ENCODE measurements at regions not wholly inside any gene's neighbourhood (a gene's known extent, or its start where the extent isn't known, plus 50 kb on each side); places are given as distances from the start of the nearest gene placed in this dataset.
"Not testable (repeated sequence)": the region's sequence is repeated elsewhere in the genome, so short reads cannot be mapped to it uniquely, and the experiment has no call there.

DNA sequence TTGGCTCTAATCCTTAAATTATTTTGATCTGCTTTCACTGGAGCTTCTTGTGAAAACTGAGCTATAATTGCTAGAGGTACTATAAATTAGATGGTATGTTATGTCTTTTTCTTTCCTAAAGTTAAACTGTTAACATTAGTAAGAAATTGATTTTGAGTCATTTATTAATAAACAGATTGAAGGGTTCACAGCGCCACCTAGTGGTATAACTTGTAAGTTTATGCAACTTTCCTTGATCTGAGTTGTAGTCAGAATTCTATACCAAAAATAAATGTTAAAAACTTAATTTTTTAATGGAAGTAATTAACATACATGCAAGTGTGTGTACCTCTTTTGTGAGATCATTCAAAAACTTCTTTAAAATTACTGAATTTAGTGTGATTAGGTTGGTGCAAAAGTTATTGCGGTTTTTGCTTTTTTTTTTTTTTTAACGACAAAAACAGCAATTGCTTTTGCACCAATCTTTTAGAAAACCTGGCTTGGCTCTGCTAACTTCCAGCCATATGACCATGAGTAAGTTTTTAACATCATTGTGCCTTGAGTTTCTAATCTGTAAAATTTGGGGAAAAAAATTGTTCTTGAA lies 151.5 kb downstream of the CENPC start:
- FAIRE-seq (no peak), DNase-seq (ENCODE audit: low read depth, low spot score) (no peak)

DNA sequence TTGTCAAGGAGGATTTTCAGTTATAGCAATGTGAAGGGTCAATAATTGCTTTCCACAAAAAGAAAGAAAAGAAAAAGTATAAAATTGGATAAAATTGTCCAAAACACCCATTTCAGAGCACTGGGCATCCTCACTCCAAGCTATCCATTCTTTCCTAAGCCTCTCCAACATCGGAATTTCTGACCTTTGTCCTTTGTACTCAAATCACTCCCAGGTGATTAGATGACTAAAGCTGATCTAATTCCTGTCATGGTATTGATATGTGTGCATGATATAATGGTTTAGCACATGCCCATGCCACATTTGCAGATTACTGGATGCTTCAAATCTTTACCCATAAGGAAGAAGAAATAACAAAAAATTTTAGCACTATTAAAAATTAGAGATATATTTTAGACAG lies 152.3 kb downstream of the CENPC start:
- Histone ChIP-seq H3K4me2 (ENCODE audit: control insufficient read depth, extremely low read depth, insufficient read depth, low read depth, low read length) (no peak overlapping the region), H3K79me2 (ENCODE audit: control insufficient read depth, insufficient read depth, low read length) (no peaks in the 10 kb centered on the region), H3K27me3 (ENCODE audit: control insufficient read depth, extremely low read depth, insufficient read depth, low read length) (no peaks in the 10 kb centered on the region), H4K20me1 (ENCODE audit: control insufficient read depth, extremely low read depth, insufficient read depth, low read length) (no peaks in the 10 kb centered on the region), H3K27ac (ENCODE audit: control insufficient read depth, insufficient read depth, low read length) (no peak overlapping the region), H3K9me1 (ENCODE audit: control insufficient read depth, extremely low read depth, insufficient read depth, low read length) (no peaks in the 10 kb centered on the region), H3K9me3 (ENCODE audit: control insufficient read depth, low read depth, low read length) (no peaks in the 10 kb centered on the region), H3K4me1 (ENCODE audit: control insufficient read depth, extremely low read depth, insufficient read depth, low read length) (peaks cover 4% of the 10 kb centered on the region), H3K4me3 (ENCODE audit: control insufficient read depth in 2 of 3, extremely low read depth in 1 of 3, insufficient read depth in 2 of 3, low read depth in 1 of 3, low read length in 3 of 3) (no peak overlapping the region), H3K36me3 (ENCODE audit: control insufficient read depth in 2 of 2, extremely low read depth in 1 of 2, insufficient read depth in 2 of 2, low read length in 2 of 2) (no peaks in the 10 kb centered on the region), H2AFZ (ENCODE audit: control insufficient read depth, low read length) (no peak overlapping the region), H3K9ac (ENCODE audit: control insufficient read depth, extremely low read depth, insufficient read depth, low read length) (no peak overlapping the region)
- FAIRE-seq (no peak), DNase-seq (ENCODE audit: low read depth, low spot score) (no peak)
- TF ChIP-seq EZH2 (IDR thresholded peaks at IDR 0.05; ENCODE audit: low read length), result no peak
- TF ChIP-seq, protein P1, sequence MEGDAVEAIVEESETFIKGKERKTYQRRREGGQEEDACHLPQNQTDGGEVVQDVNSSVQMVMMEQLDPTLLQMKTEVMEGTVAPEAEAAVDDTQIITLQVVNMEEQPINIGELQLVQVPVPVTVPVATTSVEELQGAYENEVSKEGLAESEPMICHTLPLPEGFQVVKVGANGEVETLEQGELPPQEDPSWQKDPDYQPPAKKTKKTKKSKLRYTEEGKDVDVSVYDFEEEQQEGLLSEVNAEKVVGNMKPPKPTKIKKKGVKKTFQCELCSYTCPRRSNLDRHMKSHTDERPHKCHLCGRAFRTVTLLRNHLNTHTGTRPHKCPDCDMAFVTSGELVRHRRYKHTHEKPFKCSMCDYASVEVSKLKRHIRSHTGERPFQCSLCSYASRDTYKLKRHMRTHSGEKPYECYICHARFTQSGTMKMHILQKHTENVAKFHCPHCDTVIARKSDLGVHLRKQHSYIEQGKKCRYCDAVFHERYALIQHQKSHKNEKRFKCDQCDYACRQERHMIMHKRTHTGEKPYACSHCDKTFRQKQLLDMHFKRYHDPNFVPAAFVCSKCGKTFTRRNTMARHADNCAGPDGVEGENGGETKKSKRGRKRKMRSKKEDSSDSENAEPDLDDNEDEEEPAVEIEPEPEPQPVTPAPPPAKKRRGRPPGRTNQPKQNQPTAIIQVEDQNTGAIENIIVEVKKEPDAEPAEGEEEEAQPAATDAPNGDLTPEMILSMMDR (optimal IDR thresholded peaks at IDR 0.05 in 1 of 3, IDR thresholded peaks at IDR 0.05 in 1 of 3, conservative IDR thresholded peaks at IDR 0.05 in 1 of 3; ENCODE audit: extremely low read depth in 1 of 3, insufficient read depth in 2 of 3, low read length in 3 of 3), result no peak
- dilution Hi-C loops (cut with MboI; ENCODE audit: extremely low pct_ligation_motif_present, low sequenced_read_pairs), result no loop called here

More for the DNA sequence above, 151.5 kb downstream of the CENPC start:
- Histone ChIP-seq H3K4me3 (ENCODE audit: control insufficient read depth in 2 of 3, extremely low read depth in 1 of 3, insufficient read depth in 2 of 3, low read depth in 1 of 3, low read length in 3 of 3) (no peak overlapping the region), H3K36me3 (ENCODE audit: control insufficient read depth in 2 of 2, extremely low read depth in 1 of 2, insufficient read depth in 2 of 2, low read length in 2 of 2) (no peaks in the 10 kb centered on the region), H3K79me2 (ENCODE audit: control insufficient read depth, insufficient read depth, low read length) (no peaks in the 10 kb centered on the region), H3K4me1 (ENCODE audit: control insufficient read depth, extremely low read depth, insufficient read depth, low read length) (peaks cover 4% of the 10 kb centered on the region), H3K4me2 (ENCODE audit: control insufficient read depth, extremely low read depth, insufficient read depth, low read depth, low read length) (no peak overlapping the region), H3K9me1 (ENCODE audit: control insufficient read depth, extremely low read depth, insufficient read depth, low read length) (no peaks in the 10 kb centered on the region), H2AFZ (ENCODE audit: control insufficient read depth, low read length) (no peak overlapping the region), H4K20me1 (ENCODE audit: control insufficient read depth, extremely low read depth, insufficient read depth, low read length) (no peaks in the 10 kb centered on the region), H3K27me3 (ENCODE audit: control insufficient read depth, extremely low read depth, insufficient read depth, low read length) (no peaks in the 10 kb centered on the region), H3K9me3 (ENCODE audit: control insufficient read depth, low read depth, low read length) (no peaks in the 10 kb centered on the region), H3K9ac (ENCODE audit: control insufficient read depth, extremely low read depth, insufficient read depth, low read length) (no peak overlapping the region), H3K27ac (ENCODE audit: control insufficient read depth, insufficient read depth, low read length) (no peak overlapping the region)
- dilution Hi-C loops (cut with MboI; ENCODE audit: extremely low pct_ligation_motif_present, low sequenced_read_pairs), result no loop called here
- TF ChIP-seq, protein P1 (optimal IDR thresholded peaks at IDR 0.05 in 1 of 3, IDR thresholded peaks at IDR 0.05 in 1 of 3, conservative IDR thresholded peaks at IDR 0.05 in 1 of 3; ENCODE audit: extremely low read depth in 1 of 3, insufficient read depth in 2 of 3, low read length in 3 of 3), result peak in 2 of 3 experiments; percentile 26 to 39
- TF ChIP-seq EZH2 (IDR thresholded peaks at IDR 0.05; ENCODE audit: low read length), result no peak

DNA sequence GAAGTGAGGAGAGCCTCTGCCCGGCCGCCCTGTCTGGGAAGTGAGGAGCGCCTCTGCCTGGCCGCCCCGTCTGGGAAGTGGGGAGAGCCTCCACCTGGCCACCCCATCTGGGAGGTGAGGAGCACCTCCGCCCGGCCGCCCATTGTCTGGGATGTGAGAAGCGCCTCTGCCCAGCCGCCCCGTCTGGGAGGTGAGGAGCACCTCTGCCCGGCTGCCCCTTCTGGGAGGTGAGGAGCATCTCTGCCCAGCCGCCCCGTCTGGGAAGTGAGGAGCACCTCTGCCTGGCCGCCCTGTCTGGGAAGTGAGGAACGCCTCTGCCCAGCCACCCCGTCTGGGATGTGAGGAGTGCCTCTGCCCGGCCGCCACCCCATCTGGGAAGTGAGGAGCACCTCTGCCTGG lies 163.9 kb downstream of the CENPC start:
- H3K27ac ChIP-seq (ENCODE audit: control insufficient read depth, insufficient read depth, low read length); H2AFZ ChIP-seq (ENCODE audit: control insufficient read depth, low read length); FAIRE-seq; H3K9me1 ChIP-seq (ENCODE audit: control insufficient read depth, extremely low read depth, insufficient read depth, low read length); H3K79me2 ChIP-seq (ENCODE audit: control insufficient read depth, insufficient read depth, low read length); DNase-seq (ENCODE audit: low read depth, low spot score); H4K20me1 ChIP-seq (ENCODE audit: control insufficient read depth, extremely low read depth, insufficient read depth, low read length); H3K36me3 ChIP-seq (ENCODE audit: control insufficient read depth in 2 of 2, extremely low read depth in 1 of 2, insufficient read depth in 2 of 2, low read length in 2 of 2); H3K9ac ChIP-seq (ENCODE audit: control insufficient read depth, extremely low read depth, insufficient read depth, low read length); H3K4me3 ChIP-seq (ENCODE audit: control insufficient read depth in 2 of 3, extremely low read depth in 1 of 3, insufficient read depth in 2 of 3, low read depth in 1 of 3, low read length in 3 of 3); H3K4me1 ChIP-seq (ENCODE audit: control insufficient read depth, extremely low read depth, insufficient read depth, low read length); dilution Hi-C loops (cut with MboI; ENCODE audit: extremely low pct_ligation_motif_present, low sequenced_read_pairs); H3K4me2 ChIP-seq (ENCODE audit: control insufficient read depth, extremely low read depth, insufficient read depth, low read depth, low read length); H3K9me3 ChIP-seq (ENCODE audit: control insufficient read depth, low read depth, low read length); H3K27me3 ChIP-seq (ENCODE audit: control insufficient read depth, extremely low read depth, insufficient read depth, low read length): not testable (repeated sequence)

DNA sequence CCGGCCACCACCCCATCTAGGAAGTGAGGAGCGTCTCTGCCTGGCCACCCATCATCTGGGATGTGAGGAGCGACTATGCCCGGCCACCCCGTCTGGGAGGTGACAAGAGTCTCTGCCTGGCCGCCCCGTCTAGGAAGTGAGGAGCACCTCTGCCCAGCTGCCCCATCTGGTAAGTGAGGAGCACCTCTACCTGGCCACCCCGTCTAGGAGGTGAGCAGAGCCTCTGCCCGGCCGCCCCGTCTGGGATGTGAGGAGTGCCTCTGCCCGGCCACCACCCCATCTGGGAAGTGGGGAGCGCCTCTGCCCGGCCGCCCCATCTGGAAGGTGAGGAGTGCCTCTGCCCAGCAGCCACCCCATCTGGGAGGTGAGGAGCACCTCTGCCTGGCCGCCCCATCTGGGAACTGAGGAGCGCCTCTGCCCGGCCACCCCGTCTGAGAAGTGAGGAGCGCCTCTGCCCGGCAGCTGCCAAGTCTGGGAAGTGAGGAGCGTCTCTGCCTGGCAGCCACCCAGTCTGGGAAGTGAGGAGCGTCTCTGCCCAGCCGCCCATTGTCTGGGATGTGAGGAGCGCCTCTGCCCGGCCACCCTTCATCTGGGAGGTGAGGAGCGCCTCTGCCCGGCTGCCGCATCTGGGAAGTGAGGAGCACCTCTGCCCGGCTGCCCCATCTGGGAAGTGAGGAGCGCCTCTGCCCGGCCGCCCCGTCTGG lies 164.4 kb downstream of the CENPC start:
- H3K9me3 ChIP-seq (ENCODE audit: control insufficient read depth, low read depth, low read length); H3K27me3 ChIP-seq (ENCODE audit: control insufficient read depth, extremely low read depth, insufficient read depth, low read length); H4K20me1 ChIP-seq (ENCODE audit: control insufficient read depth, extremely low read depth, insufficient read depth, low read length); H3K4me1 ChIP-seq (ENCODE audit: control insufficient read depth, extremely low read depth, insufficient read depth, low read length); FAIRE-seq; H3K9me1 ChIP-seq (ENCODE audit: control insufficient read depth, extremely low read depth, insufficient read depth, low read length); H2AFZ ChIP-seq (ENCODE audit: control insufficient read depth, low read length); H3K36me3 ChIP-seq (ENCODE audit: control insufficient read depth in 2 of 2, extremely low read depth in 1 of 2, insufficient read depth in 2 of 2, low read length in 2 of 2); DNase-seq (ENCODE audit: low read depth, low spot score); H3K79me2 ChIP-seq (ENCODE audit: control insufficient read depth, insufficient read depth, low read length); H3K27ac ChIP-seq (ENCODE audit: control insufficient read depth, insufficient read depth, low read length); dilution Hi-C loops (cut with MboI; ENCODE audit: extremely low pct_ligation_motif_present, low sequenced_read_pairs); H3K4me2 ChIP-seq (ENCODE audit: control insufficient read depth, extremely low read depth, insufficient read depth, low read depth, low read length); H3K9ac ChIP-seq (ENCODE audit: control insufficient read depth, extremely low read depth, insufficient read depth, low read length); H3K4me3 ChIP-seq (ENCODE audit: control insufficient read depth in 2 of 3, extremely low read depth in 1 of 3, insufficient read depth in 2 of 3, low read depth in 1 of 3, low read length in 3 of 3): not testable (repeated sequence)

Measured in keratinocyte (primary cell).